Rectal smooth muscle tissue (tissue), 1 donor: ENCODE measurements at regions not wholly inside any gene's neighbourhood (a gene's known extent, or its start where the extent isn't known, plus 50 kb on each side); places are given as distances from the start of the nearest gene placed in this dataset.
"Not testable (repeated sequence)": the region's sequence is repeated elsewhere in the genome, so short reads cannot be mapped to it uniquely, and the experiment has no call there.

Source experiments
- H3K27ac ChIP-seq: one replicate; pipeline ENCODE4 v1.7.0; 2013; ENCODE audit warnings: low read depth, low read length, inconsistent platforms
- H3K27me3 ChIP-seq: one replicate; pipeline ENCODE4 v1.7.0; 2013; ENCODE audit warnings: low read length; ENCODE audit not compliant: control insufficient read depth, insufficient read depth
- H3K36me3 ChIP-seq: one replicate; pipeline ENCODE4 v1.7.0; 2013; ENCODE audit warnings: low read length; ENCODE audit not compliant: control insufficient read depth, insufficient read depth
- H3K4me1 ChIP-seq: one replicate; pipeline ENCODE4 v1.7.0; 2013; ENCODE audit warnings: low read length; ENCODE audit not compliant: control insufficient read depth, insufficient read depth
- H3K4me3 ChIP-seq: one replicate; pipeline ENCODE4 v1.7.0; 2013; ENCODE audit warnings: low read length
- H3K9ac ChIP-seq: one replicate; pipeline ENCODE4 v1.7.0; 2013; ENCODE audit warnings: low read length

DNA sequence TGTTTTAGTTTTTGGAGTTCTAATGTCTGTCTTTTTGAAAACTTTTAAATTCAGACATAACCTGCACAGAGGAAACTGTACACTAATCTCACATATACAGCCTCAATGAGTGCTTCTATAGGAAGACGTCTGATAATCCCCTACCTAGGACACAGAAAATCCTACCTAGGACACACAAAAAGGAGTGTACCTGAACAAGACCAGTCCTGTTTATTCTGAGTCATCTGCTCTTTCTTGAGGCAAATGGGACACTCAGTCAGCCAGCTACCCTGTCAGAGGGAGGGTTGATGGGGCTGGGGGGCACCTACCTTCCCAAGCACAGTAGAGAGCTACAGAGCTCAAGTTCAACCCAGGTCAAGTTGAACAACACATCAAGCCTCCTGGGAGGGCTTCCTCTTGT, 346.6 kb upstream of the NCAM1 start:
- Histone ChIP-seq H3K36me3 (no peaks in the 10 kb centered on the region), H3K27me3 (no peaks in the 10 kb centered on the region), H3K9ac (no peak overlapping the region), H3K4me3 (no peak overlapping the region), H3K27ac (no peak overlapping the region), H3K4me1 (no peaks in the 10 kb centered on the region)

DNA sequence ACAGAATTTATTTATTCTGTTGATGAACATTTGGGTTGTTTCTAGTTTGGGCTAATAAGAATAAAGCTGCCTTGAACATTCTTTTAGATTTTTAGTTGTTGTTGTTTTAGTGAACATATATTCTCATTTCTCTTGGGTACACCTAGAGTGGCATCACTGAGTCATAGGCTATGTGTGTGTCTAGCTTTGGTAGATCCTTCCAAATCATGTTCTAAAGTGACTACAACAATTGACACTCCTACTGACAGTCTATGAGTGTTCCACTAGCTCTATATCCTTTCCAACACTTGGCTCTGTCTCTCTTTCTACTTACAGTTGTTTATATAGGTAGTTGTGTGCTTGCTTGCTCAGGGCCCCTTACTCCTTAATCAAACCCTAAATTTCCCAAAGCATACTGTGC, 346.0 kb upstream of the NCAM1 start:
- Histone ChIP-seq H3K4me3 (no peak overlapping the region), H3K27me3 (no peaks in the 10 kb centered on the region), H3K36me3 (no peaks in the 10 kb centered on the region), H3K27ac (no peak overlapping the region), H3K4me1 (no peaks in the 10 kb centered on the region), H3K9ac (no peak overlapping the region)

DNA sequence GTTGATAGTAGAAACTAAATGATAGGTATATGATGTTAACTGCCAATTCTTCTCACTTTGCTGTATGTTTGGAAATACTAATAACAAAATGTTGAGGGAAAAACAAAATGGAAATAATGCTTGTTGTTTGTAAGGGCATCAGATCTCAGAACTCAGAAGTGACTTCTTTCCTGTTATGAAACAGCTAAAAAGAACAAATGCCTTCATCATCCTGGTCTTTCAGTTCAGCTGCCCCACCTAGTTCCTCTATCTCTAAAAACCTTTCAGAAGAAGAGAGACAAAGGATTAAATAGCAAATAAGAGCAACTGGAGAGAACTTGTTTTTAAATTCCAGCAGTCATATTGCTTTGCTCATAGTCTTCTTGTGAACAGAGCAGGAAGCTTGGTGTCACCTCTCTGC, 345.3 kb upstream of the NCAM1 start:
- H3K4me1 ChIP-seq: no peaks in the 10 kb centered on the region
- no peak overlapping the region for H3K4me3 ChIP-seq

DNA sequence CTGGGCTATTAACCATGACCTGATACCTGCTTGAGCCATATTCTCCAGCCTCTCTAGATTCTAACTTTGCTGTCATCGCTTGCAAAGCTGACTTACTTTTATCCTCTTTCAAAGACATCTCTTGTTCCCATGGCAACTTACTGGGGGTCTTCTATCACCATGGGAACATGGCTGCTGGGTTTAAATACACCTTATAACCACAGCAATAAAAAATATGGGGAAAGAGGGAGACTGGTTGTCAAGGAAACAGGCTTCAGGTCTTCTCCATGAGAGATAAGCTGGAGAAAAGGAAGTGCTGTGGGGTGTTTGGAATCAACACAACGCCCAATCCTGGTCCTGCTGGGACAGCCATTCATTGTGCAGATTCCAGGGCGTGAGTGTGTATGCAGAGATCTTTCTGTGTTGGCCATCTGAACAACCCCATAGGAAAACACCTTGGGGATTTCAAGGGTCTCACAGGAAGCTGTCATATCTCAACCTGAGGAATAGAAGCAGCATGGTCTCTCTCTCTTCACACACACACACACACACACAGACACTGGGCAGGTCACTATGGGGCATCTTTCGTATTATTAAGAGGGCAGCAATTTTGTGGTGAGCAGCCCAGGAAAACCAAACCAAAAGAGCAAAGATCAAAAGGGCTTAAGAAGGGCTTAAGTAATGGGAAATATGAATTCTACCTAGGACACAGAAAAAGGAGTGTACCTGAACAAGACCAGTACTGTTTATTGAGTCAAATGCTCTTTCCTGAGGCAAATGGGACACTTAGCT, 344.7 kb upstream of the NCAM1 start:
- Histone ChIP-seq H3K27me3 (no peaks in the 10 kb centered on the region), H3K9ac (no peak overlapping the region), H3K4me3 (no peak overlapping the region), H3K4me1 (no peaks in the 10 kb centered on the region), H3K36me3 (no peaks in the 10 kb centered on the region), H3K27ac (no peak overlapping the region)

More for the DNA sequence above, 345.3 kb upstream of the NCAM1 start:
- no peak overlapping the region for H3K27ac ChIP-seq
- H3K36me3 ChIP-seq: no peaks in the 10 kb centered on the region
- H3K27me3 ChIP-seq: no peaks in the 10 kb centered on the region
- no peak overlapping the region for H3K9ac ChIP-seq

DNA sequence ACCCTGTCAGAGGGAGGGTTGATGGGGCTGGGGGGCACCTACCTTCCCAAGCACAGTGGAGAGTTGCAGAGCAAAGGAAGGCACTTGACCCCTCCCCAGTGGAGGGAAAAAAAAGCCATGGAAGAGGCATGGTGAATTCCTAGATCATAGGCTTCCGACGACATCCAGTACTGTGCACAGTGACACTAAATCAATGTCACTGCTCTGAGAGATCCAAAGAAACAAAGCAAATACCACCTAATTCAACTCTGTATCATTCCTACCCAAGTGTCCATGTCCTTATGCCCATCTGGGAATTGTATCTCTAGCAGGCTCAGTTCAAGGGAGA, 344.2 kb upstream of the NCAM1 start:
- Histone ChIP-seq H3K4me1 (no peaks in the 10 kb centered on the region), H3K9ac (no peak overlapping the region), H3K36me3 (no peaks in the 10 kb centered on the region), H3K4me3 (no peak overlapping the region), H3K27ac (no peak overlapping the region), H3K27me3 (no peaks in the 10 kb centered on the region)

DNA sequence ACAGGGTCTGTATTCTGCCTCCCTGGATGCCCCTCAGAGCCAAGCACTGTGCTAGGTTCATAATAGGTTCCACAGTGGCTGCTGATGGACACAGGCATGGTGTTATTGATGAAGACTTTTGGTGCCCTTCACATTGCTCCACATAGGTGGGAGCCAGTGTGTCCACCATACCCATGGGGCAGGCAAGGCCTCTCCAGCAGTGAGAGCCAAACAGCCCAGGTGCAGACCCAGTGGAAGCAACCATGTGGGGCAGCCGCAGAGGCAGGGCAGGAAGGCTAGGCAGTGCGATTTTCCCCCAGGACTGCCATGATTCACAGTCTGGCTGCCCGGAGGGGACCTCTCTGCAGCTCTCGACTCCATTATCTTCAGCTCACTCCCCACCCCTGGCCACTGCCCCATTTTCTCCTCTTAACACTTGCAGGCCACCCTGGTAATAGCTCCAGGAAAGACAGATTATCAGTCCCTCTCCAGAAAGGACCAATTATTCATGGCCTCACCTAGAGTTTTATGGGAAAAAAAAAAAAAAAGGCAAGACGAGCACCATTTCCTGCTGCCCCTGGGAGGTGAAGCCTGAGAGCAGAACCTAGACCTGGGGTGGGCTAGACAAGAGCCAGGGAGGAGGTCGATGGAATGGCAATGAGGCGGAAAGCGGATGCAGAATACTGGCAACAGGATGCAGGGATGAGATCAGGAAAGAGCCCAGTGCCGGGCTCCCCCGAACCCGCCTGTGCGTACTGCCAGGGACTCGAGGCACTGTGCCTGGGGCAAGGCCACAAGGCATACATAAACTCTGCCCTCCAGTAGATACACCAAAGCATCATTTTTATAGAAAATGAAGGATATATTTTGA, 343.0 kb upstream of the NCAM1 start:
- Histone ChIP-seq H3K4me1 (no peaks in the 10 kb centered on the region), H3K27me3 (no peaks in the 10 kb centered on the region), H3K4me3 (no peak overlapping the region), H3K36me3 (no peaks in the 10 kb centered on the region), H3K27ac (no peak overlapping the region), H3K9ac (no peak overlapping the region)

DNA sequence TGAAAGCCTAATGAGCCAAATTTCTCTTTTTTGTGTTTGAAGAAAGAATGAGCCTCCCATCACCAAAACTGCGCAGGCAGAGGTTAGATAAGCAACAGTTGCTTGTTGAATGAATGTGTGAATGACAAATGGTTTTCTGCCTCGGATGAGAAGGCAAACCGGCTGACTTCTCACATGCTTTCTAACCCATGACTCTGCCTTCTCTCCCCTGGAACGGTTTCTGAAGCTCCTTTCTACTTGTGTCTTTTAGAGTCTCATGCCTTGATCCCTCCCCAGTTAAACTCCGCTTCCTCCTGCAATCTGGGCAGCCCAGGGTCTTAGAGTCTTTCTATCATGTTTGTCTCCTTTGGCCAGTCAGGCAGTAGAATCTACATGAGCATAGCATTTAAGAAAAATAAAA, 342.1 kb upstream of the NCAM1 start:
- H3K4me1 ChIP-seq: no peaks in the 10 kb centered on the region
- no peak overlapping the region for H3K27ac ChIP-seq
- H3K27me3 ChIP-seq: no peaks in the 10 kb centered on the region
- H3K4me3 ChIP-seq: no peak overlapping the region
- H3K36me3 ChIP-seq: no peaks in the 10 kb centered on the region
- H3K9ac ChIP-seq: no peak overlapping the region

DNA sequence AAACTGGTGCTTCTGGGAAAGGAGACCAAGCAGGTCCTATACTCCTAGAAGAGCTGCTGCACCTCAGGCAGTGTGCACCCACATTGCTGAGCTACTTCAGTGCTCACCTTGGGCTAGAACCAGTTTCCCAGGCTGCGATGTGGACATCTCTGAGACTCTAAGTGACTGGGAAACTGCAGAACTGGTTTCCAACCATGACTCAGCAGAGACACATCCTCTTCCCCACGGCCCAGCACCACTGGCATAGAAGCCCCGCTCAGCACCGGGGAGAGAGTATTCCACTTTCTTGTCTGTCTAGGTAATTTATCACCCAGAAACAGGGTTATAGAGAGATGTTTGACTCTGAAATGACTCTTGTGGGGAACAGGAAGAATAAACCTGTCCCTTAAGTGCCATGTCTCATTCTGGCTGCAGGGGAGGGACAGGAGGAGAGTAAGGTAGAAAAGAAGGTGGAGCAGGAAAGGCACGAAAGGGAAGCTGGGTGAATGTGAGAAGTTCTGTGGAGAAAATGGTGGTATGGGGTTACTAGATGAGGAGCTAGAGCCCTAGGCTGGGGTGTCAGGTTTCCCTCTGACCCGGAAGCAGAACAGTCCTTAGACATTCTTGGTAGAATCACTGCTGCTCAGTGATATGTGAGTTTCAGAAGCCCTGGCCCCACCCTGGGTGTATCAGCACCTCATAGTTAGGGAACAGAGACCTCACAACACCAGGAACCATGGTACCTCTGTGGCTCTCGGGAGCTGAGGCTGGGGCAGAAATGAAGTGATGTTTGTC, 340.4 kb upstream of the NCAM1 start:
- no peak overlapping the region for H3K9ac ChIP-seq
- H3K27me3 ChIP-seq: no peaks in the 10 kb centered on the region
- no peak overlapping the region for H3K4me3 ChIP-seq
- no peaks in the 10 kb centered on the region for H3K4me1 ChIP-seq
- H3K27ac ChIP-seq: no peak overlapping the region
- H3K36me3 ChIP-seq: no peaks in the 10 kb centered on the region

DNA sequence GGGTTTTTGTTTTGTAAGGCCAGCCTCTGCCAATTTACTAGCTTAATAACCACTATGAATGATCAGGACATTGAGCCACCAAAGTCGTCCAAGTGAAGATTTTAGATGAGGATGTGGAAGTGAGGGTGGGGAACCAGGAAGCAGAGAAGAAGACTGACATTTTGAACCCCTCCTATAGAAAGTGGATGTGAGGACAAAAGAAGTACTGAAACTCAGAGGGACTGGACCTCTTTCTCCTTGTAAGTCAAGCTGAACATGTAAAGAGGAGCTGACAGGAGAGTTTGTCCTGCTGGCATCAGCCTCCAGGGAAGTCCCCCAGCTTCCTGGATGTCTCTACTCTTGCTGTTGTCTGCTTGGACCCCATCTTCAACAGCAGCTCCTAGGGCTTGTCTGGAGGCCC, 338.2 kb upstream of the NCAM1 start:
- no peak overlapping the region for H3K9ac ChIP-seq
- no peaks in the 10 kb centered on the region for H3K4me1 ChIP-seq
- H3K36me3 ChIP-seq: no peaks in the 10 kb centered on the region
- H3K27me3 ChIP-seq: no peaks in the 10 kb centered on the region
- no peak overlapping the region for H3K27ac ChIP-seq
- no peak overlapping the region for H3K4me3 ChIP-seq

DNA sequence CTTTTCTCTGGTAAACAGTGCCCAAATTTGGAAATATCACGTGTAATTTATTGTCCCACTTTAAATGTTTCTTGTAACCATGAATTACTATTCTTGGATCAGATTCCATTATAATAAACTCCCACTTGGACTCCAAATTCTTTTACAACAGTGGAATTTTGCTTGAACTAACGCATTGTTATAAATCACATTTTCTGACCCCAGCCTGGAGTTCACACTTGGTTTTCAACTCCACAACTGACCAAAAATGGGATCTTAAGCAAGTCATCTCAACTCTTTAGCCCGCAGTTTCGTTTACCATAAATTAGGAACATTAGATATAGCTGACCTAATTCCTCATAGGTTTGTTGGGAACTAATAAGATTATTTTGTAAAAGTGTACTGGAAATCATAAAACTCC, 336.8 kb upstream of the NCAM1 start:
- Histone ChIP-seq H3K36me3 (no peaks in the 10 kb centered on the region), H3K27me3 (no peaks in the 10 kb centered on the region), H3K27ac (no peak overlapping the region), H3K4me3 (no peak overlapping the region), H3K4me1 (no peaks in the 10 kb centered on the region), H3K9ac (no peak overlapping the region)

DNA sequence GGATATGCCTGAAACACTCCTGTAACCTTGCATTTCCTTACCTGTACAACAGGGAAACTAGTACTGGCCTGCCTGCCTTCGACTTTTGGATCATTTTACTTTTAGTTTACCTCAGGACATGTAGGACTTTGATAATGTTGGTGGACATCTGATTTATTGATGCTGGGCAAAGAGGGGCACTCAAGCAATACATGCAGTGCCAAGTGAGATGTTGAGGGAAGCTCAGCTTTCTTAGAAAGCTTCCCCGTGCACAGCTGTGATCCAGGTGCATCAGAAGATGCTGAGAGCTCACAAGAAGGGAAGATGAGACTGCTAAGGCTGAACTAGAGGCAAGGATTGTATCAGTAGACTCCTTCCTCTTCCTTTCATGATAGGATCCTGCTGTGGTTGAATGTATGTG, 336.2 kb upstream of the NCAM1 start:
- not testable (repeated sequence) for H3K27me3 ChIP-seq, H3K9ac ChIP-seq, H3K27ac ChIP-seq, H3K4me3 ChIP-seq, H3K4me1 ChIP-seq, H3K36me3 ChIP-seq

DNA sequence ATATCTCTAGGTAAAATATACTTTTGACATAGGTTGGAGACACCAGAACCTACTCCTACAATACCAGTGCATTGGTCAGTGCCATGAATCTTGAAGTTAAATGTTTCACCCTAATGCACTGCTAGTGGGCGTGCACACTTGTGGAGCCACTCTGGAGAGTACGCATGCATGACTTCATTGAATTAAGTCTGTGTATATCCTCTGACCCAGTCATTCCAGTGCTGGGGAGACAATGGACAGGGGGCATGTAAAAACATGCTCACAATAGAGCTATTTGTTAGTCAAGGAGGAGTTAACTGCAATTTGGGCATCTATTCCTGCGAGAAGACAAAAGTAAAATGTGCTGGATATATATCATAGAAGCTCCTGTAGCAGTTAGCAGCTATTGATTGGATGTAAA, 335.4 kb upstream of the NCAM1 start:
- Histone ChIP-seq H3K27me3 (no peaks in the 10 kb centered on the region), H3K27ac (no peak overlapping the region), H3K4me3 (no peak overlapping the region), H3K9ac (no peak overlapping the region), H3K36me3 (no peaks in the 10 kb centered on the region), H3K4me1 (no peaks in the 10 kb centered on the region)
